H1 (cell line): ENCODE measurements at regions not wholly inside any gene's neighbourhood (a gene's known extent, or its start where the extent isn't known, plus 50 kb on each side); places are given as distances from the start of the nearest gene placed in this dataset.

Source experiments
- CTBP2 ChIP-seq: IDR thresholded peaks from 2 replicates; pipeline ENCODE4 v1.7.0; 2011; ENCODE audit warnings: borderline replicate concordance, mild to moderate bottlenecking, moderate library complexity, mixed read lengths, low read length; ENCODE audit not compliant: insufficient read depth, insufficient read length
- CTCF ChIP-seq, 3 experiments: IDR thresholded peaks; 1 replicate in 2 of 3; 2 replicates in 1 of 3; pipeline versions ENCODE4 v1.5.1 to v1.6.1; 2011; ENCODE audit warnings: low read length in 3 of 3, mild to moderate bottlenecking in 3 of 3, inconsistent platforms in 2 of 3, low read depth in 1 of 3, moderate library complexity in 1 of 3; ENCODE audit not compliant: insufficient read depth in 1 of 3; ENCODE audit errors: control extremely low read depth in 1 of 3
- MAX ChIP-seq: IDR thresholded peaks from 2 replicates; pipeline ENCODE4 v1.6.1; 2012; ENCODE audit warnings: inconsistent platforms
- PHF8 ChIP-seq: fragments of 200-600 bp; sonication (generic); conservative IDR thresholded peaks from 2 replicates; pipeline ENCODE4 v1.7.1; 2012; ENCODE audit warnings: low read depth, mild to moderate bottlenecking, inconsistent platforms, low read length, moderate library complexity
- POLR2AphosphoS5 ChIP-seq: IDR thresholded peaks from 2 replicates; pipeline ENCODE4 v1.6.1; 2011; ENCODE audit warnings: low read depth, low read length
- RAD21 ChIP-seq, 2 experiments: IDR thresholded peaks in 1 of 2; conservative IDR thresholded peaks in 1 of 2; 2 replicates each; pipeline ENCODE4 v1.6.1; 2011; ENCODE audit warnings: low read depth in 2 of 2, low read length in 2 of 2, improper control_type of control experiment in 1 of 2, inconsistent platforms in 1 of 2, mild to moderate bottlenecking in 1 of 2, moderate library complexity in 1 of 2
- SIN3A ChIP-seq, 2 experiments: IDR thresholded peaks in 1 of 2; conservative IDR thresholded peaks in 1 of 2; 2 replicates each; pipeline ENCODE4 v1.6.1; 2011 to 2012; ENCODE audit warnings: low read length in 2 of 2, improper control_type of control experiment in 1 of 2, low read depth in 1 of 2, mild to moderate bottlenecking in 1 of 2

GRCh38 chr2:85953476-85953875 lies 64.7 kb upstream of the ST3GAL5 start:
- no peak for TF ChIP-seq CTBP2
- no peak for TF ChIP-seq CTCF (IDR thresholded peaks at IDR 0.05; ENCODE audit: control extremely low read depth in 1 of 3, insufficient read depth in 1 of 3, low read depth in 1 of 3, low read length in 3 of 3)
- TF ChIP-seq PHF8, result no peak
- no peak for TF ChIP-seq MAX
- no peak for TF ChIP-seq SIN3A (conservative IDR thresholded peaks at IDR 0.05 in 1 of 2, IDR thresholded peaks at IDR 0.05 in 1 of 2; ENCODE audit: low read depth in 1 of 2, low read length in 2 of 2)
- TF ChIP-seq POLR2AphosphoS5, result no peak
- no peak for TF ChIP-seq RAD21 (IDR thresholded peaks at IDR 0.05 in 1 of 2, conservative IDR thresholded peaks at IDR 0.05 in 1 of 2; ENCODE audit: low read depth in 2 of 2, low read length in 2 of 2)
